DND-41 (cell line): ENCODE measurements at regions not wholly inside any gene's neighbourhood (a gene's known extent, or its start where the extent isn't known, plus 50 kb on each side); places are given as distances from the start of the nearest gene placed in this dataset.

ENCODE experiments used
- ATAC-seq: fragments of 200-7000 bp; cut with Tn5 transposase; 3 replicates; pipeline ENCODE4 v1.9.1; 2021; ENCODE audit warnings: low read depth; ENCODE audit not compliant: insufficient read depth
- DNase-seq: peaks from one replicate; pipeline ENCODE4 v3.0.0-alpha.2; 2020
- H2AFZ ChIP-seq: 2 replicates; pipeline ENCODE4 v1.6.0; 2012; ENCODE audit warnings: low read depth, low read length
- H3K27ac ChIP-seq: 2 replicates; pipeline ENCODE4 v1.5.1; 2012; ENCODE audit warnings: low read length, inconsistent platforms
- H3K27me3 ChIP-seq: fragments of 200-600 bp; sonication (generic); 2 replicates; pipeline ENCODE4 v1.6.0; 2012; ENCODE audit warnings: low read length, mild to moderate bottlenecking, inconsistent platforms; ENCODE audit not compliant: insufficient read depth, poor library complexity
- H3K36me3 ChIP-seq: 2 replicates; pipeline ENCODE4 v1.5.1; 2012; ENCODE audit warnings: low read length, inconsistent platforms; ENCODE audit not compliant: insufficient read depth
- H3K4me1 ChIP-seq: 2 replicates; pipeline ENCODE4 v1.5.1; 2012; ENCODE audit warnings: mild to moderate bottlenecking, low read length; ENCODE audit not compliant: insufficient read depth
- H3K4me2 ChIP-seq: 2 replicates; pipeline ENCODE4 v1.6.0; 2012; ENCODE audit warnings: mild to moderate bottlenecking, moderate library complexity, low read length, inconsistent platforms; ENCODE audit not compliant: insufficient read depth
- H3K4me3 ChIP-seq, 2 experiments: fragments of 200-600 bp in 1 of 2; shearing (Covaris generic) in 1 of 2; 2 replicates each; pipeline ENCODE4 v1.5.1; 2012 to 2016; ENCODE audit warnings: inconsistent platforms in 2 of 2, low read length in 2 of 2, mild to moderate bottlenecking in 2 of 2, low read depth in 1 of 2, moderate library complexity in 1 of 2
- H3K79me2 ChIP-seq: 2 replicates; pipeline ENCODE4 v1.6.0; 2012; ENCODE audit warnings: low read length, inconsistent platforms; ENCODE audit not compliant: insufficient read depth
- H3K9ac ChIP-seq: 2 replicates; pipeline ENCODE4 v1.6.0; 2012; ENCODE audit warnings: low read depth, mild to moderate bottlenecking, inconsistent platforms, low read length, moderate library complexity
- H3K9me3 ChIP-seq: 2 replicates; pipeline ENCODE4 v1.5.1; 2012; ENCODE audit warnings: low read length, moderate library complexity, mild to moderate bottlenecking, inconsistent platforms; ENCODE audit not compliant: insufficient read depth, severe bottlenecking
- H4K20me1 ChIP-seq: 2 replicates; pipeline ENCODE4 v1.6.0; 2012; ENCODE audit warnings: low read length; ENCODE audit not compliant: insufficient read depth
- CTCF ChIP-seq: IDR thresholded peaks from 2 replicates; pipeline ENCODE4 v1.5.1; 2012; ENCODE audit warnings: borderline replicate concordance, low read length, moderate library complexity, mild to moderate bottlenecking; ENCODE audit not compliant: poor library complexity, severe bottlenecking; ENCODE audit errors: extremely low read depth
- EZH2 ChIP-seq: IDR thresholded peaks from 3 replicates; pipeline ENCODE4 v1.6.1; 2012; ENCODE audit warnings: borderline replicate concordance, low read depth, mild to moderate bottlenecking, moderate library complexity, low read length, inconsistent platforms; ENCODE audit not compliant: severe bottlenecking

- Histone ChIP-seq H3K4me1 (no peaks in the 10 kb centered on the region), H3K27ac (no peak overlapping the region), H3K36me3 (no peaks in the 10 kb centered on the region), H3K9me3 (no peaks in the 10 kb centered on the region), H3K9ac (no peak overlapping the region), H3K27me3 (no peaks in the 10 kb centered on the region), H4K20me1 (no peaks in the 10 kb centered on the region), H3K4me3 (no peak overlapping the region), H3K79me2 (no peaks in the 10 kb centered on the region), H2AFZ (no peak overlapping the region), H3K4me2 (no peak overlapping the region)
- no peak for TF ChIP-seq EZH2
- TF ChIP-seq CTCF: no peak
- ATAC-seq (no peak), DNase-seq (no peak)
Measured at GRCh38 chr2:220469201-220469600, 841.8 kb downstream of the SLC4A3 start.

DNA sequence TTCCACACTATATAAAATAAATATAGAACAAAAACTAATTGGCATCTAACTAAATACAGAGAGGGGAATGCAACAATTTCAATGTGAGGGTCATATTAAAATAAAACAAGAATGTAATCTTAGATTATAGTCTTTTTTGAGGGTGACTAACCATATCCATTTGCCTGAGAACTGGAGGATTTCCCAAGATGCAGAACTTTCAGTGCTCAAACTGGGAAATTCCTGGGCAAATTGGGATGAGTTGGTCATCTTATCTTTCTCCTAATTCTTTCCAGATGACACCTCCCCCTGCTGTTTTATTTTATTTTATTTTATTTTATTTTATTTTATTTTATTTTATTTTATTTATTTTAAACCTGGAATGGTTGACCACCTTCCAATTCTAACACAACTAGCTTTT, 846.2 kb downstream of the SLC4A3 start:
- Histone ChIP-seq H3K36me3 (no peaks in the 10 kb centered on the region), H3K27me3 (no peaks in the 10 kb centered on the region), H3K4me3 (no peak overlapping the region), H3K4me2 (no peak overlapping the region), H4K20me1 (no peaks in the 10 kb centered on the region), H2AFZ (no peak overlapping the region), H3K79me2 (no peaks in the 10 kb centered on the region), H3K9me3 (no peaks in the 10 kb centered on the region), H3K9ac (no peak overlapping the region), H3K4me1 (no peaks in the 10 kb centered on the region), H3K27ac (no peak overlapping the region)
- DNase-seq (no peak), ATAC-seq (no peak)
- TF ChIP-seq CTCF (no peak), EZH2 (no peak)

- Histone ChIP-seq H3K4me3 (no peak overlapping the region), H3K79me2 (no peaks in the 10 kb centered on the region), H3K36me3 (no peaks in the 10 kb centered on the region), H4K20me1 (no peaks in the 10 kb centered on the region), H3K4me2 (no peak overlapping the region), H3K9ac (no peak overlapping the region), H3K9me3 (no peaks in the 10 kb centered on the region), H3K4me1 (no peaks in the 10 kb centered on the region), H2AFZ (no peak overlapping the region), H3K27me3 (no peaks in the 10 kb centered on the region), H3K27ac (no peak overlapping the region)
- DNase-seq: no peak
- no peak for ATAC-seq
- TF ChIP-seq EZH2: no peak
- no peak for TF ChIP-seq CTCF
Measured at GRCh38 chr2:220476877-220477276, 849.4 kb downstream of the SLC4A3 start.
